Adrenal gland (tissue), 5 donors: ENCODE measurements at regions not wholly inside any gene's neighbourhood (a gene's known extent, or its start where the extent isn't known, plus 50 kb on each side); places are given as distances from the start of the nearest gene placed in this dataset.

ENCODE experiments used
- CTCF ChIP-seq, 6 experiments: fragments of 450-650 bp in 4 of 6; fragments of 200-600 bp in 2 of 6; sonication (generic) in 1 of 6; IDR thresholded peaks; 1 replicate in 5 of 6; 2 replicates in 1 of 6; pipeline versions ENCODE4 v1.5.1 to v1.8.0; 2016 to 2021; ENCODE audit warnings: antibody characterized with exemption in 6 of 6, mild to moderate bottlenecking in 2 of 6, moderate library complexity in 1 of 6
- POLR2A ChIP-seq, 2 donors: fragments of 450-650 bp; IDR thresholded peaks; one replicate each; pipeline ENCODE4 v1.6.1; 2017; ENCODE audit warnings: antibody characterized with exemption in 2 of 2, mild to moderate bottlenecking in 2 of 2, moderate library complexity in 1 of 2
- donor health status: DM: no; HTN: no; CAD: no.

DNA sequence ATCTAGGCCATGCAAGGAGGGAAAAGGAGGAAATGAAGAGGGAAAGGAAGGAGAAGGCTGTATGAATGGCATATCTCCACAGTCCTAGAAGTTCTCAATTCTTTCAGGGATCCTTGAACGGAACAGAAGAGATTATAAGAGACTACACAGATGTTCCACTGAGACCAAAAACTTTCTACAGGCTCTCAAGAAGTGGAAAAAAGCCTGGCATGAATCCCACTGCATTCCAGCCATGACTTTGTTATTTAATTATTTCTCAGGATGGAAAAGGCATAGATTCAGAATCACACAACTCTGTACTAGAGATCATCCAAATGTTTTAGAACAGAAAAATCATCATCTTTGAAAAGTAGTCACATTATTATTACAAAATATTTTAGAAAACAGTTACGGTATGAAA is 131.7 kb upstream of the CDH20 start:
- TF ChIP-seq CTCF (IDR thresholded peaks at IDR 0.05) (no peak), POLR2A (IDR thresholded peaks at IDR 0.05) (no peak)
